SK-N-SH (cell line): ENCODE measurements at regions not wholly inside any gene's neighbourhood (a gene's known extent, or its start where the extent isn't known, plus 50 kb on each side); places are given as distances from the start of the nearest gene placed in this dataset.

Experiments used
- CTCF ChIA-PET: fragments of 300-600, 350-600 bp; formaldehyde crosslinking; extraction: SDS; loops from one replicate; lab custom pipeline; 2021; lab: Yijun Ruan, JAX
- POLR2A ChIA-PET: fragments of 350-600 bp; sonication (Branson Sonifier 250); formaldehyde crosslinking; extraction: SDS; loops from one replicate; lab custom pipeline; 2020; ENCODE audit warnings: antibody characterized with exemption, inconsistent platforms; lab: Yijun Ruan, JAX
- DNase-seq: peaks from one replicate; pipeline ENCODE4 v3.0.0; 2012
- H2AFZ ChIP-seq: fragments of 200-600 bp; sonication (generic); 2 replicates; pipeline ENCODE4 v1.8.1; 2016; ENCODE audit warnings: antibody characterized with exemption, mild to moderate bottlenecking, low read depth
- H3F3A ChIP-seq: fragments of 200-600 bp; sonication (generic); replicated peaks from 2 replicates; pipeline ENCODE3; 2016; ENCODE audit warnings: antibody characterized with exemption, mild to moderate bottlenecking; ENCODE audit not compliant: insufficient read depth
- H3K27ac ChIP-seq, 2 experiments: fragments of 200-500 bp in 1 of 2; fragments of 200-600 bp in 1 of 2; sonication (Bioruptor generic) in 1 of 2; sonication (generic), shearing (Covaris generic) in 1 of 2; 2 replicates each; pipeline versions ENCODE4 v1.5.1 to v1.6.1; 2014 to 2016; ENCODE audit warnings: low read depth in 2 of 2, inconsistent platforms in 1 of 2, low read length in 1 of 2, mild to moderate bottlenecking in 1 of 2, mixed read lengths in 1 of 2
- H3K27me3 ChIP-seq: fragments of 200-600 bp; sonication (generic), shearing (Covaris generic); 2 replicates; pipeline ENCODE4 v1.6.1; 2016; ENCODE audit warnings: mixed run types; ENCODE audit not compliant: insufficient read depth
- H3K36me3 ChIP-seq, 2 experiments: fragments of 200-500 bp in 1 of 2; fragments of 200-600 bp in 1 of 2; sonication (Bioruptor generic) in 1 of 2; sonication (generic) in 1 of 2; replicated peaks in 1 of 2; 2 replicates each; pipeline versions ENCODE3 to v1.5.1; 2014 to 2016; ENCODE audit warnings: low read length in 1 of 2, mild to moderate bottlenecking in 1 of 2; ENCODE audit not compliant: insufficient read depth in 2 of 2, control insufficient read depth in 1 of 2
- H3K4me1 ChIP-seq, 2 experiments: fragments of 200-500 bp in 1 of 2; fragments of 200-600 bp in 1 of 2; sonication (Bioruptor generic) in 1 of 2; sonication (generic), shearing (Covaris generic) in 1 of 2; 2 replicates each; pipeline versions ENCODE4 v1.5.1 to v1.6.1; 2014 to 2016; ENCODE audit warnings: low read depth in 1 of 2, low read length in 1 of 2, mixed run types in 1 of 2; ENCODE audit not compliant: insufficient read depth in 2 of 2, control insufficient read depth in 1 of 2
- H3K4me2 ChIP-seq: fragments of 200-600 bp; sonication (generic), shearing (Covaris generic); 2 replicates; pipeline ENCODE4 v1.6.1; 2017; ENCODE audit warnings: mixed run types
- H3K4me3 ChIP-seq, 2 experiments: fragments of 200-500 bp in 1 of 2; fragments of 200-600 bp in 1 of 2; sonication (Bioruptor generic) in 1 of 2; sonication (generic), shearing (Covaris generic) in 1 of 2; 2 replicates each; pipeline versions ENCODE4 v1.5.1 to v1.8.1; 2014 to 2016; ENCODE audit warnings: low read depth in 2 of 2, inconsistent platforms in 1 of 2, low read length in 1 of 2, mild to moderate bottlenecking in 1 of 2, mixed read lengths in 1 of 2, moderate library complexity in 1 of 2
- H3K79me2 ChIP-seq: fragments of 200-600 bp; sonication (generic); 2 replicates; pipeline ENCODE4 v1.8.1; 2017; ENCODE audit warnings: mild to moderate bottlenecking; ENCODE audit not compliant: insufficient read depth
- H3K9ac ChIP-seq: fragments of 200-600 bp; sonication (generic); 2 replicates; pipeline ENCODE4 v1.6.1; 2017; ENCODE audit warnings: mixed run types
- H3K9me2 ChIP-seq: fragments of 200-600 bp; sonication (generic); 2 replicates; pipeline ENCODE4 v1.6.1; 2017; ENCODE audit warnings: mixed run types
- H3K9me3 ChIP-seq: fragments of 200-600 bp; sonication (generic); 2 replicates; pipeline ENCODE4 v1.6.1; 2017; ENCODE audit warnings: mixed run types, mild to moderate bottlenecking, moderate library complexity
- H4K20me1 ChIP-seq: fragments of 200-600 bp; sonication (generic); 2 replicates; pipeline ENCODE4 v1.6.1; 2017; ENCODE audit warnings: mild to moderate bottlenecking, mixed run types; ENCODE audit not compliant: insufficient read depth
- CTCF ChIP-seq: fragments of 200-600 bp; sonication (generic); IDR thresholded peaks from 2 replicates; pipeline ENCODE4 v1.6.1; 2017; ENCODE audit warnings: antibody characterized with exemption, mild to moderate bottlenecking, moderate library complexity
- ELF1 ChIP-seq: IDR thresholded peaks from 2 replicates; pipeline ENCODE4 v1.4.0; 2012
- MAX ChIP-seq: IDR thresholded peaks from 2 replicates; pipeline ENCODE4 v1.4.0; 2012; ENCODE audit warnings: low read depth
- MEF2A ChIP-seq: IDR thresholded peaks from 2 replicates; pipeline ENCODE4 v1.4.0; 2012; ENCODE audit warnings: low read depth, borderline replicate concordance
- PBX3 ChIP-seq: IDR thresholded peaks from 2 replicates; pipeline ENCODE4; 2012
- TCF12 ChIP-seq: IDR thresholded peaks from 2 replicates; pipeline ENCODE4 v1.4.0; 2012
- USF1 ChIP-seq: IDR thresholded peaks from 2 replicates; pipeline ENCODE4 v1.4.0; 2012; ENCODE audit warnings: low read depth, borderline replicate concordance
- YY1 ChIP-seq: IDR thresholded peaks from 2 replicates; pipeline ENCODE4 v1.4.0; 2012; ENCODE audit warnings: low read depth, mild to moderate bottlenecking
- WGBS: methylation state at CpG from one replicate; pipeline ENCODE4 v1.1.6; 2017; ENCODE audit warnings: low lambda C conversion rate; 5-methylcytosine and 5-hydroxymethylcytosine counted together

GRCh38 chr20:21796059-21796458 is 90.6 kb downstream of the PAX1 start:
- Histone ChIP-seq H3K27me3 (no peaks in the 10 kb centered on the region), H3F3A (no peaks in the 10 kb centered on the region), H3K9ac (no peak overlapping the region), H3K27ac (no peak overlapping the region), H3K4me2 (no peak overlapping the region), H3K36me3 (no peaks in the 10 kb centered on the region), H3K4me3 (no peak overlapping the region), H3K9me3 (no peaks in the 10 kb centered on the region), H3K79me2 (no peaks in the 10 kb centered on the region), H3K4me1 (no peaks in the 10 kb centered on the region), H2AFZ (no peak overlapping the region), H4K20me1 (no peaks in the 10 kb centered on the region), H3K9me2 (no peaks in the 10 kb centered on the region)
- peak; percentile 8; the same call in 1 of the 2 replicates for TF ChIP-seq CTCF
- TF ChIP-seq MAX: no peak
- no peak for DNase-seq
- 0% methylated on average over 1 of the region's 1 CpG for WGBS
- CTCF ChIA-PET: interaction anchor here (1.1 kb wide), 1 partner anchor 13 kb away, joined by 3 read pairs; no protein-coding TSS in a partner anchor
- POLR2A ChIA-PET: no interaction called here

GRCh38 chr20:21788082-21788481 is 82.6 kb downstream of the PAX1 start:
- Histone ChIP-seq H2AFZ (no peak overlapping the region), H3F3A (no peaks in the 10 kb centered on the region), H3K36me3 (no peaks in the 10 kb centered on the region), H3K4me3 (no peak overlapping the region), H3K9ac (no peak overlapping the region), H3K27me3 (no peaks in the 10 kb centered on the region), H3K27ac (no peak overlapping the region), H4K20me1 (no peaks in the 10 kb centered on the region), H3K4me1 (no peaks in the 10 kb centered on the region), H3K9me3 (no peaks in the 10 kb centered on the region), H3K79me2 (no peaks in the 10 kb centered on the region), H3K9me2 (no peaks in the 10 kb centered on the region), H3K4me2 (no peak overlapping the region)
- TF ChIP-seq ELF1 (no peak), YY1 (no peak), MEF2A (no peak), PBX3 (no peak), TCF12 (no peak), USF1 (no peak)
- CTCF ChIA-PET: interaction anchor here (1.5 kb wide), 1 partner anchor 21 kb away, joined by 4 read pairs; no protein-coding TSS in a partner anchor
- POLR2A ChIA-PET: no interaction called here
- DNase-seq: no peak
- 0% methylated on average over 6 of the region's 6 CpGs for WGBS
